ENCODE measurements at regions not wholly inside any gene's neighbourhood (a gene's known extent, or its start where the extent isn't known, plus 50 kb on each side); places are given as distances from the start of the nearest gene placed in this dataset.

DNA sequence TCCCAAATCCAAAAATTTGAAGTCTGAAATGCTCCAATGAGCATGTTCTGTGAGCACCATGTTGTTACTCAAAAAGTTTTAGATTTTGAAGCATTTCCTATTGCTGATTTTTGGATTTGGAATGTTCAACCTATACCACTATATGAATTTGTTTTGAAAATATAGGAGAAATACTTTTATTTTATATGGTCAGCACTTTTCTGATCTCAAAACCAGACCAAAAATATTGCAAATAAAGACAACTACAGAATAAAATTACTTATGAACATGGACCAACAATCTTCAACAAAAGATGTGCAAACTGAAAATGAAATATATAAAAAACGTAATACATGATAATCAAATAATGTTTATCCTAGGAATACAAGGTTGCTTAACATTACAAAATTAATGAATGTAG lies 73.7 kb upstream of the APOBEC4 start:
- Histone ChIP-seq H3K4me1 (ENCODE audit: insufficient read depth, insufficient read length) (no peaks in the 10 kb centered on the region), H3K9me3 (ENCODE audit: insufficient read depth, low read length) (0 out of 2 replicates have a peak, but pooled peaks cover 5% of the 10 kb centered on the region), H3K4me3 (ENCODE audit: insufficient read length, low read depth) (no peak overlapping the region), H3K27me3 (ENCODE audit: insufficient read depth, insufficient read length) (no peaks in the 10 kb centered on the region), H3K36me3 (ENCODE audit: insufficient read depth, insufficient read length, low read length) (no peaks in the 10 kb centered on the region), H3K9ac (ENCODE audit: insufficient read length, low read depth) (no peak overlapping the region)
- TF ChIP-seq YY1 (IDR thresholded peaks at IDR 0.05; ENCODE audit: insufficient read depth, insufficient read length) (no peak), ZNF274 (IDR thresholded peaks at IDR 0.05; ENCODE audit: low read depth, low read length) (no peak), SUZ12 (IDR thresholded peaks at IDR 0.05; ENCODE audit: extremely low read depth, insufficient read depth, insufficient read length) (no peak)
- DNase-seq (ENCODE audit: low read depth, low spot score) = no peak

DNA sequence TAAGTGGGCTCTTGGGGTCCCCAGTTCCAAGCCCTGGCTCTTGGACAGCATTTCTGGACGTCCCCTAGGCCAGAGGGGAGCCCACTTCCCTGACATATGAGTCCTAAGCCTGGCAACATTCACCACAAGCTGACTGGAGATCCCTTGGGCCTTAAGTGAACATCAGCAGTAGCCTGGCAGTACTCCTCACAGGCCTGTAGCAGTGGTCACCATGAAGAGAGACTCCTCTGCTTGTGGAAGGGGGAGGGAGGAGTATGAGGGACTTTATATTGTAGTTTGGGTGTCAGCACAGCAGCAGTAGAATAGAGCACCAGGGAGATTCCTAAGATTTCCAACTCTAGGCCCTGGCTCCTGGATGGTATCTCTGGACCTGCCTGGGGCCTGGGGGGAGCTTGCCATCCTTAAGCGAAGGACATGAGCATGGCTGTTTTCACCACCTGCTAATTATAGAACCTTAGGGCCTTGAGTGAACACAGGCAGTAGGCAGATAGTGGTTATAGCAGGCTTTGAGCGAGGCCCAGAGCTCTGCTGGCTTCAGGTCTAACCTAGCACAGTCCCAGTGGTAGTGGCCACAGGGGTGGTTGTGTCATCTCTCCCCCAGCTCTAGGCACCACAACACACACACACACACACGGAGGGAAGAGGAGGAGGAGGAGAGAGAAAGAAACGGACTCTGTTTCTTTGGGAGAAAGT lies 71.4 kb upstream of the APOBEC4 start:
- Histone ChIP-seq H3K4me1 (ENCODE audit: insufficient read depth, insufficient read length) (no peaks in the 10 kb centered on the region), H3K4me3 (ENCODE audit: insufficient read length, low read depth) (no peak overlapping the region), H3K9ac (ENCODE audit: insufficient read length, low read depth) (no peak overlapping the region), H3K27me3 (ENCODE audit: insufficient read depth, insufficient read length) (no peaks in the 10 kb centered on the region), H3K36me3 (ENCODE audit: insufficient read depth, insufficient read length, low read length) (no peaks in the 10 kb centered on the region), H3K9me3 (ENCODE audit: insufficient read depth, low read length) (0 out of 2 replicates have a peak, but pooled peaks cover 5% of the 10 kb centered on the region)
- no peak for DNase-seq (ENCODE audit: low read depth, low spot score)
- TF ChIP-seq ZNF274 (IDR thresholded peaks at IDR 0.05; ENCODE audit: low read depth, low read length) = no peak
- TF ChIP-seq SUZ12 (IDR thresholded peaks at IDR 0.05; ENCODE audit: extremely low read depth, insufficient read depth, insufficient read length) = no peak

DNA sequence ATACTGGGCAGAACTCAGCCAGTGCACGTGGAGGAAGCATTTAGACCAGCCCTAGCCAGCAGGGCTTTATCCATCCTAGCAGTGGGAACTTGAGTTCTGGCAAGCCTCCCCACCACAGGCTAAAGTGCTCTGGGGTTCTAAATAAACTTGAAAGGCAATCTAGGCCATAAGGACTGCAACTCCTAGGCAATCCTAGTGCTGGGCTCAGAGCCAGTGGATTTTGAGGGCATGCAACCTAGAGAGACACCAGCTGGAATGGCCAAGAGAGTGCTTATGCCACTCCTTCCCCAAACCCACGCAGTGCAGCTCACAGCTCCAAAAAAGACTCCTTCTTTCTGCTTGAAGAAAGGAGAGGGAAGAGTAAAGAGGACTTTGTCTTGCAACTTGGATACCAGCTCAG lies 70.5 kb upstream of the APOBEC4 start:
- TF ChIP-seq ZNF274 (IDR thresholded peaks at IDR 0.05; ENCODE audit: low read depth, low read length) = no peak
- TF ChIP-seq YY1 (IDR thresholded peaks at IDR 0.05; ENCODE audit: insufficient read depth, insufficient read length) = no peak
- no peak for TF ChIP-seq SUZ12 (IDR thresholded peaks at IDR 0.05; ENCODE audit: extremely low read depth, insufficient read depth, insufficient read length)
- Histone ChIP-seq H3K9ac (ENCODE audit: insufficient read length, low read depth) (no peak overlapping the region), H3K36me3 (ENCODE audit: insufficient read depth, insufficient read length, low read length) (no peaks in the 10 kb centered on the region), H3K27me3 (ENCODE audit: insufficient read depth, insufficient read length) (no peaks in the 10 kb centered on the region), H3K9me3 (ENCODE audit: insufficient read depth, low read length) (0 out of 2 replicates have a peak, but pooled peaks cover 5% of the 10 kb centered on the region), H3K4me3 (ENCODE audit: insufficient read length, low read depth) (no peak overlapping the region), H3K4me1 (ENCODE audit: insufficient read depth, insufficient read length) (no peaks in the 10 kb centered on the region)
- no peak for DNase-seq (ENCODE audit: low read depth, low spot score)

DNA sequence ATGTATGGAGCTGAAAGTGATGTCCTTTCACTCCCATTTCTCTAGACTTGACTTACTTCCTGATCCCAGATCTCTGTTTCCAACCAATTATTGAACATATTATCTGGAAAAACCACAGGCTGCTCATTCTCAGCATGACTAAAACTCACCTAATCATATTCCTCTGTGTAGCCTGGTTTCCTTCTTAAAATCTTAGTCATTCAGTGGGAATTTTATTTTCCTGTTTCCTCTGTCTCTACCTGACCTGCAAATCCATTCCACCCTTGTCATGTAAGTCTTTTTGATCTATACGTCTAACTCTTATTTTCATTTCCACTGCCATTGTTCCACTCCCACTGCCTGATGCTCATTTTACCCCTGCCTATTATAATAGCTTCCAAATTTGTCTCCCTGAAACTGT lies 67.9 kb upstream of the APOBEC4 start:
- H3K4me1 ChIP-seq (ENCODE audit: insufficient read depth, insufficient read length) = no peaks in the 10 kb centered on the region
- TF ChIP-seq SUZ12 (IDR thresholded peaks at IDR 0.05; ENCODE audit: extremely low read depth, insufficient read depth, insufficient read length) (no peak), ZNF274 (IDR thresholded peaks at IDR 0.05; ENCODE audit: low read depth, low read length) (no peak), YY1 (IDR thresholded peaks at IDR 0.05; ENCODE audit: insufficient read depth, insufficient read length) (no peak)
- no peaks in the 10 kb centered on the region for H3K36me3 ChIP-seq (ENCODE audit: insufficient read depth, insufficient read length, low read length)
- H3K27me3 ChIP-seq (ENCODE audit: insufficient read depth, insufficient read length) = no peaks in the 10 kb centered on the region
- no peak overlapping the region for H3K4me3 ChIP-seq (ENCODE audit: insufficient read length, low read depth)
- DNase-seq (ENCODE audit: low read depth, low spot score) = no peak
- no peak overlapping the region for H3K9ac ChIP-seq (ENCODE audit: insufficient read length, low read depth)
- no peaks in the 10 kb centered on the region for H3K9me3 ChIP-seq (ENCODE audit: insufficient read depth, low read length)

DNA sequence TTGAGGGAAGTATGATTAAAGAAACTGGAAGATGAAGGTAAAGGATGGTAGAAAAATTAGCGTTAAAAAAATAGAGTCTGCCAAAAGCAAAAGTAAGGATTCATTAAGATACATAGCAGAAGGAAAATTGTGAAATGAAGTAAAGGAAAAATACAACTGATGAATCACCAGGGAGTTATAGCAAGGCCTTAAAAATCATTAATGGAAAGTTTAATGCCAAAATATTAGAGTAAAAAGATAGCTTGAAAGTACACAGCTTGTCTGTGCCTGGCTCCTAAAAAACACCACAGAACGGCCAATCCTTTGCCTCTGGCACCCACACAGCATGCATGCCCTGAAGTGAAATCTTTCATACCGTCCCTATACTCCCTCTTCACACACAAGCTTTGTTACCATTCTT lies 66.9 kb upstream of the APOBEC4 start:
- no peak overlapping the region for H3K9ac ChIP-seq (ENCODE audit: insufficient read length, low read depth)
- no peaks in the 10 kb centered on the region for H3K4me1 ChIP-seq (ENCODE audit: insufficient read depth, insufficient read length)
- H3K4me3 ChIP-seq (ENCODE audit: insufficient read length, low read depth) = no peak overlapping the region
- H3K27me3 ChIP-seq (ENCODE audit: insufficient read depth, insufficient read length) = no peaks in the 10 kb centered on the region
- H3K9me3 ChIP-seq (ENCODE audit: insufficient read depth, low read length) = no peaks in the 10 kb centered on the region
- TF ChIP-seq ZNF274 (IDR thresholded peaks at IDR 0.05; ENCODE audit: low read depth, low read length) (no peak), YY1 (IDR thresholded peaks at IDR 0.05; ENCODE audit: insufficient read depth, insufficient read length) (no peak), SUZ12 (IDR thresholded peaks at IDR 0.05; ENCODE audit: extremely low read depth, insufficient read depth, insufficient read length) (no peak)
- H3K36me3 ChIP-seq (ENCODE audit: insufficient read depth, insufficient read length, low read length) = no peaks in the 10 kb centered on the region
- DNase-seq (ENCODE audit: low read depth, low spot score) = no peak

DNA sequence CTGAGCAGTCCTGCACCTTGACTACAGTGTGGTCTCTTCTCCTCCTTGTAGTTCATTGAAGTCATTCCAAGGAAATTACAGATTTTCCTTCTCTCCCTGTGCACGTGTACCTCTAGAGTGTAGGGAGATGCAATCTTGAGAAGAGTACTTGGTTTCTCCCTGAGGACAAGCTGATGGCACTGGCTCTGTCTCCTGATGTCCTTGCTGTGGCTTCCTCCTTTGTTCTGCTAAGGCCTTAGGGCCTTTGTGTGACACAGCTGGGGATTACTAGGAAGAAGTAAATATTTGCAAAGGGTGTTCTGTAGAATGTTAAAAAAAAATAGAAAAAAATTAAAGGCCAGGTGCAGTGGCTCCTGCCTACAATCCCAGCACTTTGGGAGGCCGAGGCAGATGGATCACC lies 66.2 kb upstream of the APOBEC4 start:
- Histone ChIP-seq H3K36me3 (ENCODE audit: insufficient read depth, insufficient read length, low read length) (no peaks in the 10 kb centered on the region), H3K9ac (ENCODE audit: insufficient read length, low read depth) (no peak overlapping the region), H3K27me3 (ENCODE audit: insufficient read depth, insufficient read length) (no peaks in the 10 kb centered on the region), H3K4me3 (ENCODE audit: insufficient read length, low read depth) (no peak overlapping the region), H3K9me3 (ENCODE audit: insufficient read depth, low read length) (no peaks in the 10 kb centered on the region), H3K4me1 (ENCODE audit: insufficient read depth, insufficient read length) (no peaks in the 10 kb centered on the region)
- peak; percentile 22 for DNase-seq (ENCODE audit: low read depth, low spot score)
- TF ChIP-seq ZNF274 (IDR thresholded peaks at IDR 0.05; ENCODE audit: low read depth, low read length) = no peak

DNA sequence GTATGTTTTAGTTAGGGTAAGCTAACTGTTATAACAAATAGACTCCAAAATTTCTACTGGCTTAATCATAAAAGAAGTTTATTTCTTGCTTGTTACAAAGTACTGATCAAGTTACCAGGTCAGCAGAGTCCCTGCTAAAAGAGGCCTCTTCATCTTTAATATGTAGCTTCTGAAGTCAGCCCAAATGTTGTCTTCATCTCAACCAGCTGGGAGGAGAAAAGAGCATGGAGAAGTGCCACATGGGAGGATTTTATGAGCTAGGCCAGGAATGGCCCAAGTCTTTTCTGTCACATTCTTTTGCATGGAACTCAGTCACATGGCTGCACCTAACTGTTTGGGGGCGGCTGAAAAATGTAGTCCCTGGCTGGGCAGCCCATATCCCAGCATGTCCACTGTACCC lies 63.2 kb upstream of the APOBEC4 start:
- H3K9ac ChIP-seq (ENCODE audit: insufficient read length, low read depth) = no peak overlapping the region
- no peak overlapping the region for H3K4me3 ChIP-seq (ENCODE audit: insufficient read length, low read depth)
- TF ChIP-seq YY1 (IDR thresholded peaks at IDR 0.05; ENCODE audit: insufficient read depth, insufficient read length) (no peak), ZNF274 (IDR thresholded peaks at IDR 0.05; ENCODE audit: low read depth, low read length) (no peak), SUZ12 (IDR thresholded peaks at IDR 0.05; ENCODE audit: extremely low read depth, insufficient read depth, insufficient read length) (no peak)
- H3K9me3 ChIP-seq (ENCODE audit: insufficient read depth, low read length) = no peaks in the 10 kb centered on the region
- H3K36me3 ChIP-seq (ENCODE audit: insufficient read depth, insufficient read length, low read length) = no peaks in the 10 kb centered on the region
- no peak for DNase-seq (ENCODE audit: low read depth, low spot score)
- no peaks in the 10 kb centered on the region for H3K27me3 ChIP-seq (ENCODE audit: insufficient read depth, insufficient read length)
- no peaks in the 10 kb centered on the region for H3K4me1 ChIP-seq (ENCODE audit: insufficient read depth, insufficient read length)

Data from NT2/D1 (cell line).